Fibroblast of lung (primary cell): ENCODE measurements at regions not wholly inside any gene's neighbourhood (a gene's known extent, or its start where the extent isn't known, plus 50 kb on each side); places are given as distances from the start of the nearest gene placed in this dataset.

ENCODE experiments used
- CTCF ChIP-seq, 2 donors: IDR thresholded peaks in 1 of 2; conservative IDR thresholded peaks in 1 of 2; 1 replicate in 1 of 2; 2 replicates in 1 of 2; pipeline ENCODE4 v1.5.1; 2011 to 2012; ENCODE audit warnings: low read length in 2 of 2, control low read depth in 1 of 2, inconsistent platforms in 1 of 2, low read depth in 1 of 2, mild to moderate bottlenecking in 1 of 2
- EZH2 ChIP-seq: IDR thresholded peaks from 2 replicates; pipeline ENCODE4 v1.5.1; 2012; ENCODE audit warnings: low read length, control low read depth, mild to moderate bottlenecking; ENCODE audit errors: missing control alignments

DNA sequence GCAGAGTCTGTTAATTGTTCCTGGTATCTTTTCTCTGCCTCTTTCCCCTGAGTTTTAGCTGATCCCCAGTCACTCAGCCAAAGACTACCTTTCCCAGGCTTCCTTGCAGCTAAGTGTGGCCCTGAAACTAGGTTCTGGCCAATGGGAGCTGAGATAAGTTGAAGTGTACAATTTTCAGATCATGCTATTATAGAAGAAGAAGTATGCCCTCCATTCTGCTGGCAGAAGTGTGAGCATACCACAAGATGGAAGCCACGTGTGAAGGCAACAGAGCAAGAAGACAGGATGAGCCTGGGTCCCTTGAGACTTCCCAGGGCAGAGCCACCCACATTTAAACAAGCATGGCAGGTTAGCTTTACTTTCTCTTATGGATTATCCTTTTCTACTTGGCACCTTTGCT lies 273.2 kb downstream of the HIVEP2 start:
- no peak for TF ChIP-seq CTCF (conservative IDR thresholded peaks at IDR 0.05 in 1 of 2, IDR thresholded peaks at IDR 0.05 in 1 of 2; ENCODE audit: low read depth in 1 of 2, low read length in 2 of 2)
- no peak for TF ChIP-seq EZH2
